ENCODE measurements at regions not wholly inside any gene's neighbourhood (a gene's known extent, or its start where the extent isn't known, plus 50 kb on each side); places are given as distances from the start of the nearest gene placed in this dataset.

GRCh38 chr14:71852181-71852580, 80.0 kb upstream of the RGS6 start:
- Histone ChIP-seq H3K36me3 (ENCODE audit: control insufficient read depth, insufficient read depth, low read length) (no peaks in the 10 kb centered on the region), H3K27me3 (ENCODE audit: control insufficient read depth, insufficient read depth, low read length) (no peaks in the 10 kb centered on the region), H3K27ac (ENCODE audit: low read length) (no peak overlapping the region), H3K4me1 (ENCODE audit: control insufficient read depth, insufficient read depth, low read length) (no peaks in the 10 kb centered on the region), H3K9me3 (ENCODE audit: control insufficient read depth, insufficient read depth, low read length) (peaks cover 1% of the 10 kb centered on the region; the same call in 1 of the 2 replicates), H3K4me3 (ENCODE audit: low read length) (no peak overlapping the region)
- DNase-seq (ENCODE audit: low read depth, low spot score) = no peak

GRCh38 chr14:71855399-71856036, 76.7 kb upstream of the RGS6 start:
- no peaks in the 10 kb centered on the region for H3K4me1 ChIP-seq (ENCODE audit: control insufficient read depth, insufficient read depth, low read length)
- no peak overlapping the region for H3K27ac ChIP-seq (ENCODE audit: low read length)
- H3K27me3 ChIP-seq (ENCODE audit: control insufficient read depth, insufficient read depth, low read length) = no peaks in the 10 kb centered on the region
- no peak overlapping the region for H3K4me3 ChIP-seq (ENCODE audit: low read length)
- DNase-seq (ENCODE audit: low read depth, low spot score) = peak; percentile 43
- no peaks in the 10 kb centered on the region for H3K9me3 ChIP-seq (ENCODE audit: control insufficient read depth, insufficient read depth, low read length)
- no peaks in the 10 kb centered on the region for H3K36me3 ChIP-seq (ENCODE audit: control insufficient read depth, insufficient read depth, low read length)
- WGBS (ENCODE audit: insufficient coverage, insufficient read length) = no CpG with 5 or more reads among the region's 1 CpG

DNA sequence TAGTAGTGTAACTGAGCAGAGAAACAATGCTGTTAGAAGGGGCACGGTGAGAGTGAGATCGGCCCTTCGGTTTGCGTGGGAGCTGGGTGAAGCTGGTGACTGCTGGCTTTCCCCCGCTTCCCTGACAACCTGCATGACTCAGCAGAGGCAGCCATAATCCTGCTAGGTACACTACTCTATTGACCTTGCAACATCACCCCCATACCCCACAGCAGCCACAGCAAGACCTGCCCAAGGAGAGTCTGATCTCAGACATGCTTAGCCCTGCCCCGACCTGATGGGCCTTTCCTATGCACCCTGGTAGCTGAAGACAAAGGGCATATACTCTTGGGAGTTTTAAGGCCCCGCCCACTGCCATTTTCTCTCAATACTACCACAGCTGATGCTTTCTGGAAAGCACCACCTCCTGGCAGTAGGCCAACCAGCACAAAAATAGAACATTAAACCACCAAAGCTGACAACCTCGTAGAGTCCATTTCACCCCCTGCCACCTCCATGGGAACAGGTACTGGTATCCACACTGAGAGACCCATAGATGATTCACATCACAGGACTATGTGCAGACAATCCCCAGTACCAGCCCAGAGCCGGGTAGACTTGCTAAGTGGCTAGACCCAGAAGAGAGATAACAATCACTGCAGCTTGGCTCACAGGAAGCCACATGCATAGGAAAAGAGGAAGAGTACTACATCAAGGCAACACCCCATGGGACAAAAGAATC, 75.9 kb upstream of the RGS6 start:
- no peak for DNase-seq (ENCODE audit: low read depth, low spot score)
- no peaks in the 10 kb centered on the region for H3K36me3 ChIP-seq (ENCODE audit: control insufficient read depth, insufficient read depth, low read length)
- no peak overlapping the region for H3K4me3 ChIP-seq (ENCODE audit: low read length)
- H3K27ac ChIP-seq (ENCODE audit: low read length) = no peak overlapping the region
- H3K4me1 ChIP-seq (ENCODE audit: control insufficient read depth, insufficient read depth, low read length) = no peaks in the 10 kb centered on the region
- H3K9me3 ChIP-seq (ENCODE audit: control insufficient read depth, insufficient read depth, low read length) = no peaks in the 10 kb centered on the region
- WGBS (ENCODE audit: insufficient coverage, insufficient read length) = no CpG with 5 or more reads among the region's 9 CpGs
- no peaks in the 10 kb centered on the region for H3K27me3 ChIP-seq (ENCODE audit: control insufficient read depth, insufficient read depth, low read length)

GRCh38 chr14:71863049-71863448, 69.2 kb upstream of the RGS6 start:
- Histone ChIP-seq H3K27me3 (ENCODE audit: control insufficient read depth, insufficient read depth, low read length) (no peaks in the 10 kb centered on the region), H3K36me3 (ENCODE audit: control insufficient read depth, insufficient read depth, low read length) (no peaks in the 10 kb centered on the region), H3K4me3 (ENCODE audit: low read length) (no peak overlapping the region), H3K27ac (ENCODE audit: low read length) (no peak overlapping the region), H3K4me1 (ENCODE audit: control insufficient read depth, insufficient read depth, low read length) (no peaks in the 10 kb centered on the region), H3K9me3 (ENCODE audit: control insufficient read depth, insufficient read depth, low read length) (no peaks in the 10 kb centered on the region)
- DNase-seq (ENCODE audit: low read depth, low spot score) = no peak
- no CpG with 5 or more reads among the region's 3 CpGs for WGBS (ENCODE audit: insufficient coverage, insufficient read length)

DNA sequence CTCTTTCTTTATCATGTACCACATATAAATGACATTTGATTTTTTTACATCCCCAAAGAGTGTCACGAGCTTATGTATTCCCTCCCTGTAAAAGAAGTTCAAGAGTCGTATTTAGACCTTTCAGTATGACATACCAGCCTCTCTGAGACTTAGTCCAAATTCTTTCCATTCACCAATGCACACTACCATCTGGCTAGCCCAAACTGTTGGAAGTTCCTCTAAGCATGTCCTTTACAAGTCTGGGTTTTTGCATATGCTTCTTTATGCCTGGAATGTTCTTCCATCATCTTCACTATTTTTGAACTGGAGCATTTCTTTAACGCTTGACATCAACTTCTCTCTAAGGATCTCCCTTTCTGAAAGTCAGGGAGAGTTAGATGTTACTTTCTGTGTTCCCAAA, 68.5 kb upstream of the RGS6 start:
- no CpG with 5 or more reads among the region's 3 CpGs for WGBS (ENCODE audit: insufficient coverage, insufficient read length)
- no peak for DNase-seq (ENCODE audit: low read depth, low spot score)

More for the DNA sequence above, 68.5 kb upstream of the RGS6 start:
- H3K4me3 ChIP-seq (ENCODE audit: low read length) = no peak overlapping the region
- H3K27me3 ChIP-seq (ENCODE audit: control insufficient read depth, insufficient read depth, low read length) = no peaks in the 10 kb centered on the region
- H3K9me3 ChIP-seq (ENCODE audit: control insufficient read depth, insufficient read depth, low read length) = no peaks in the 10 kb centered on the region
- no peaks in the 10 kb centered on the region for H3K36me3 ChIP-seq (ENCODE audit: control insufficient read depth, insufficient read depth, low read length)
- H3K4me1 ChIP-seq (ENCODE audit: control insufficient read depth, insufficient read depth, low read length) = no peaks in the 10 kb centered on the region
- H3K27ac ChIP-seq (ENCODE audit: low read length) = no peak overlapping the region
